ENCODE measurements at regions not wholly inside any gene's neighbourhood (a gene's known extent, or its start where the extent isn't known, plus 50 kb on each side); places are given as distances from the start of the nearest gene placed in this dataset.

DNA sequence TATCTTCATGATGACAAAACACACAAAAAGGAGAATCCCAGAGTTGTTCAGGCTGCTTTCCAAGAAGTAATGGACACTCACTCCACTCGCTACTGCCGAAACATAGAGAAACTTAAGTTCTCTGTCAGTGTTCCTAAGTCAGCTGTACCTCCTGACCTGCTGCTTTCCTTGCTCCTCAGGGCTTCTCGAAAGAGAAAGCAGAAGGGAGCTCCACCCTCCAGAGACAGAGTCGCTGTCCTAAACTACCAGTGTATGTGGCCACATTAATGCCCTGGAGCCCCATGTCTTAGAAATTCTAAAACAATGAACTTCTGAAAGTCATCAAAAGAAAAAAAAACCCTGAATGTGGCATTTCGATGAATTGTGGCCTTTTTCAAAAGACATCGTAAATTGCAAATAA lies 390.8 kb upstream of the MON1B start:
- H4K20me1 ChIP-seq (ENCODE audit: low read depth, low read length) = no peaks in the 10 kb centered on the region
- H3K4me2 ChIP-seq (ENCODE audit: low read depth, low read length, poor library complexity, severe bottlenecking) = no peak overlapping the region
- H3K79me2 ChIP-seq (ENCODE audit: insufficient read depth, low read length) = no peaks in the 10 kb centered on the region
- H3F3A ChIP-seq (ENCODE audit: insufficient read depth) = no peaks in the 10 kb centered on the region
- H2AFZ ChIP-seq (ENCODE audit: low read depth, low read length, severe bottlenecking) = no peak overlapping the region
- H3K36me3 ChIP-seq (ENCODE audit: low read length) = no peaks in the 10 kb centered on the region
- no peak for TF ChIP-seq EZH2phosphoT487 (conservative IDR thresholded peaks at IDR 0.05; ENCODE audit: low read length)
- no peak for TF ChIP-seq CTCF (IDR thresholded peaks at IDR 0.05; ENCODE audit: insufficient read depth, low read length, poor library complexity, severe bottlenecking)
- no peaks in the 10 kb centered on the region for H3K27me3 ChIP-seq (ENCODE audit: low read length)
- no peaks in the 10 kb centered on the region for H3K9me3 ChIP-seq (ENCODE audit: insufficient read depth, low read length)
- H3K9me2 ChIP-seq (replicated peaks; ENCODE audit: insufficient read depth, low read length) = no peaks in the 10 kb centered on the region
- H3K4me3 ChIP-seq (ENCODE audit: insufficient read depth, low read length, poor library complexity, severe bottlenecking) = no peak overlapping the region
- H3K27ac ChIP-seq (ENCODE audit: low read depth, low read length) = no peak overlapping the region
- no peak overlapping the region for H3K9ac ChIP-seq (ENCODE audit: low read length)

DNA sequence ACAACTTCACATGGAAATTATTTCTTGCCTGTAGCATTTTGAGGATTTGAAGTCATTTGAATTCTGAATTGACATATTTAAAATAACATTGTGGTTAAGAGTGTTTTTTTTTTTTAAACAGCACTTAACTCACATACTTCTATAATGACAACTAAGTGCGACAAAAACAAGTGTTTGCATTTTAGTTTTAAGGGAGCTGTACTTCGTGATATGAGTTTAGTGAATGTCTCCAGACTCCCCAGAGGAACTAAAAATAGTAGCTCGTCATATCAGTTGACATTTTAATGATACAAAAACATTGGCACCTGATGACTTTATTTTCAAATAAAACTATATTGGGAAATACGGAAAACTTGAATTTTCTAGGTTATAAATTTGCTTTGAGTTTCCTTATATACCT lies 389.6 kb upstream of the MON1B start:
- no peak overlapping the region for H2AFZ ChIP-seq (ENCODE audit: low read depth, low read length, severe bottlenecking)
- no peak overlapping the region for H3K4me3 ChIP-seq (ENCODE audit: insufficient read depth, low read length, poor library complexity, severe bottlenecking)
- no peaks in the 10 kb centered on the region for H3K79me2 ChIP-seq (ENCODE audit: insufficient read depth, low read length)
- H3K9ac ChIP-seq (ENCODE audit: low read length) = no peak overlapping the region
- no peaks in the 10 kb centered on the region for H3K9me3 ChIP-seq (ENCODE audit: insufficient read depth, low read length)
- no peaks in the 10 kb centered on the region for H4K20me1 ChIP-seq (ENCODE audit: low read depth, low read length)
- H3K36me3 ChIP-seq (ENCODE audit: low read length) = no peaks in the 10 kb centered on the region
- no peaks in the 10 kb centered on the region for H3K9me2 ChIP-seq (replicated peaks; ENCODE audit: insufficient read depth, low read length)
- no peak overlapping the region for H3K27ac ChIP-seq (ENCODE audit: low read depth, low read length)
- TF ChIP-seq CTCF (IDR thresholded peaks at IDR 0.05; ENCODE audit: insufficient read depth, low read length, poor library complexity, severe bottlenecking) (no peak), EZH2phosphoT487 (conservative IDR thresholded peaks at IDR 0.05; ENCODE audit: low read length) (no peak)
- no peaks in the 10 kb centered on the region for H3K27me3 ChIP-seq (ENCODE audit: low read length)
- no peaks in the 10 kb centered on the region for H3F3A ChIP-seq (ENCODE audit: insufficient read depth)
- H3K4me2 ChIP-seq (ENCODE audit: low read depth, low read length, poor library complexity, severe bottlenecking) = no peak overlapping the region

GRCh38 chr16:76816475-76816874 lies 374.5 kb upstream of the MON1B start:
- no peak overlapping the region for H3K9ac ChIP-seq (ENCODE audit: low read length)
- H3K4me2 ChIP-seq (ENCODE audit: low read depth, low read length, poor library complexity, severe bottlenecking) = no peak overlapping the region

More at GRCh38 chr16:76816475-76816874, 374.5 kb upstream of the MON1B start:
- Histone ChIP-seq H3K79me2 (ENCODE audit: insufficient read depth, low read length) (no peaks in the 10 kb centered on the region), H3K27me3 (ENCODE audit: low read length) (no peaks in the 10 kb centered on the region), H3K9me2 (replicated peaks; ENCODE audit: insufficient read depth, low read length) (no peaks in the 10 kb centered on the region), H3K27ac (ENCODE audit: low read depth, low read length) (no peak overlapping the region), H3K9me3 (ENCODE audit: insufficient read depth, low read length) (no peaks in the 10 kb centered on the region), H3F3A (ENCODE audit: insufficient read depth) (no peaks in the 10 kb centered on the region), H2AFZ (ENCODE audit: low read depth, low read length, severe bottlenecking) (no peak overlapping the region), H4K20me1 (ENCODE audit: low read depth, low read length) (no peaks in the 10 kb centered on the region), H3K4me3 (ENCODE audit: insufficient read depth, low read length, poor library complexity, severe bottlenecking) (no peak overlapping the region), H3K36me3 (ENCODE audit: low read length) (no peaks in the 10 kb centered on the region)
- TF ChIP-seq CTCF (IDR thresholded peaks at IDR 0.05; ENCODE audit: insufficient read depth, low read length, poor library complexity, severe bottlenecking) = no peak
- TF ChIP-seq EZH2phosphoT487 (conservative IDR thresholded peaks at IDR 0.05; ENCODE audit: low read length) = no peak

Data from SU-DHL-6 (cell line).